Gastrocnemius medialis (tissue), 4 donors: ENCODE measurements at regions not wholly inside any gene's neighbourhood (a gene's known extent, or its start where the extent isn't known, plus 50 kb on each side); places are given as distances from the start of the nearest gene placed in this dataset.

Source experiments
- ATAC-seq, 2 donors: fragments of 150-250 bp; one replicate each; pipeline ENCODE4 v1.9.1; 2016
- DNase-seq, 2 donors: peaks; one replicate each; pipeline ENCODE4 v3.0.0-alpha.2; 2019
- H3K27ac ChIP-seq, 4 donors: fragments of 200-600 bp; sonication (generic); 1 replicate in 1 of 4; 2 replicates in 3 of 4; pipeline ENCODE4 v1.5.1; 2016 to 2018; ENCODE audit warnings: mild to moderate bottlenecking in 2 of 4, moderate library complexity in 1 of 4
- H3K27me3 ChIP-seq, 3 donors: fragments of 200-600 bp; sonication (generic) in 2 of 3; 1 replicate in 1 of 3; 2 replicates in 2 of 3; pipeline versions ENCODE4 v1.5.1 to v1.6.0; 2016 to 2019; ENCODE audit warnings: mild to moderate bottlenecking in 1 of 3, moderate library complexity in 1 of 3
- H3K36me3 ChIP-seq, 2 donors: fragments of 200-600 bp; sonication (generic) in 1 of 2; one replicate each; pipeline ENCODE4 v1.5.1; 2017 to 2018
- H3K4me1 ChIP-seq, 2 donors: fragments of 200-600 bp; sonication (generic) in 1 of 2; one replicate each; pipeline ENCODE4 v1.5.1; 2016 to 2017; ENCODE audit warnings: mild to moderate bottlenecking in 2 of 2
- H3K4me3 ChIP-seq, 4 donors: fragments of 200-600 bp; sonication (generic) in 3 of 4; 1 replicate in 1 of 4; 2 replicates in 3 of 4; pipeline ENCODE4 v1.5.1; 2016 to 2019; ENCODE audit warnings: mild to moderate bottlenecking in 2 of 4
- H3K9me3 ChIP-seq, 3 donors: fragments of 200-600 bp; sonication (generic) in 2 of 3; 1 replicate in 1 of 3; 2 replicates in 2 of 3; pipeline ENCODE4 v1.5.1; 2016 to 2019
- POLR2A ChIP-seq, 2 donors: fragments of 450-650 bp; IDR thresholded peaks; one replicate each; pipeline ENCODE4 v1.6.1; 2017; ENCODE audit warnings: antibody characterized with exemption in 2 of 2, mild to moderate bottlenecking in 2 of 2, moderate library complexity in 2 of 2
- in situ Hi-C, 4 donors: fragments of 200-750 bp; cut with MboI; loops; one replicate each; pipeline versions ENCODE4 v1.15.0 to v1.8.0; 2017; ENCODE audit warnings: low sequenced_read_pairs in 4 of 4
- intact Hi-C: fragments of 100-400 bp; cut with DNase I; formaldehyde crosslinking; loops from one replicate; pipeline ENCODE4 v1.15.1; 2023; ENCODE audit warnings: low total_unique reads
- TF ChIP-seq, protein P1 (sequence below), 5 experiments: fragments of 450-650 bp in 3 of 5; fragments of 200-600 bp in 2 of 5; sonication (generic) in 2 of 5; IDR thresholded peaks in 4 of 5; conservative IDR thresholded peaks in 1 of 5; 1 replicate in 4 of 5; 2 replicates in 1 of 5; pipeline ENCODE4 v1.5.1; 2016 to 2019; ENCODE audit warnings: antibody characterized with exemption in 5 of 5, mild to moderate bottlenecking in 3 of 5, moderate library complexity in 3 of 5

DNA sequence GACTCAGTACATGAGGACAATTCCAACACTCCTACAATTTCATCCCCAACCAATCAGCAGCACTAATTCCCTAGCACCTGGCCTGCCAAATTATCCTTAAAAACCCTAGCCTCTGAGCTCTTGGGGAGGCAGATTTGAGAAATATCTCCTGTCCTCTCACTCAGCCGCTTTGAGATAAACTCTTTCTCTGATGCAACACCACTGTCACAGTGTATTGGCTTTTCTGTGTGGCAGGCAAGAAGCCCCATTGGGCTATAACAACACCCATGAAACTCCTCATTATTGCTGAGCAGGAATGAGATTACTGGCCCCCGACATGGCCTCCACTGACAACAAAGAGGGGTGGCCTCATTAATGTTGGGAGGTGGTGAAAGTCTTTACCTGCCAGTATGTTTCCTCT, 515.5 kb downstream of the HACE1 start:
- no peak overlapping the region for H3K4me3 ChIP-seq
- no peaks in the 10 kb centered on the region for H3K36me3 ChIP-seq
- H3K9me3 ChIP-seq, result no peaks in the 10 kb centered on the region
- H3K27ac ChIP-seq, result no peak overlapping the region
- intact Hi-C loops (no loop called here), in situ Hi-C loops (no loop called here)
- ATAC-seq, result no peak
- no peaks in the 10 kb centered on the region for H3K27me3 ChIP-seq
- no peak for TF ChIP-seq POLR2A (IDR thresholded peaks at IDR 0.05)
- no peaks in the 10 kb centered on the region for H3K4me1 ChIP-seq
- DNase-seq, result no peak

- TF ChIP-seq, protein P1, sequence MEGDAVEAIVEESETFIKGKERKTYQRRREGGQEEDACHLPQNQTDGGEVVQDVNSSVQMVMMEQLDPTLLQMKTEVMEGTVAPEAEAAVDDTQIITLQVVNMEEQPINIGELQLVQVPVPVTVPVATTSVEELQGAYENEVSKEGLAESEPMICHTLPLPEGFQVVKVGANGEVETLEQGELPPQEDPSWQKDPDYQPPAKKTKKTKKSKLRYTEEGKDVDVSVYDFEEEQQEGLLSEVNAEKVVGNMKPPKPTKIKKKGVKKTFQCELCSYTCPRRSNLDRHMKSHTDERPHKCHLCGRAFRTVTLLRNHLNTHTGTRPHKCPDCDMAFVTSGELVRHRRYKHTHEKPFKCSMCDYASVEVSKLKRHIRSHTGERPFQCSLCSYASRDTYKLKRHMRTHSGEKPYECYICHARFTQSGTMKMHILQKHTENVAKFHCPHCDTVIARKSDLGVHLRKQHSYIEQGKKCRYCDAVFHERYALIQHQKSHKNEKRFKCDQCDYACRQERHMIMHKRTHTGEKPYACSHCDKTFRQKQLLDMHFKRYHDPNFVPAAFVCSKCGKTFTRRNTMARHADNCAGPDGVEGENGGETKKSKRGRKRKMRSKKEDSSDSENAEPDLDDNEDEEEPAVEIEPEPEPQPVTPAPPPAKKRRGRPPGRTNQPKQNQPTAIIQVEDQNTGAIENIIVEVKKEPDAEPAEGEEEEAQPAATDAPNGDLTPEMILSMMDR (IDR thresholded peaks at IDR 0.05 in 4 of 5, conservative IDR thresholded peaks at IDR 0.05 in 1 of 5), result no peak
- intact Hi-C loops, result no loop called here
- H3K36me3 ChIP-seq, result no peaks in the 10 kb centered on the region
- H3K27me3 ChIP-seq, result no peaks in the 10 kb centered on the region
- ATAC-seq (no peak), DNase-seq (no peak)
- H3K27ac ChIP-seq, result no peak overlapping the region
- no peaks in the 10 kb centered on the region for H3K9me3 ChIP-seq
- no peaks in the 10 kb centered on the region for H3K4me1 ChIP-seq
- in situ Hi-C loops, result no loop called here
- no peak overlapping the region for H3K4me3 ChIP-seq
Measured at GRCh38 chr6:104332364-104332763, 527.4 kb downstream of the HACE1 start.

- Histone ChIP-seq H3K4me1 (no peaks in the 10 kb centered on the region), H3K27me3 (no peaks in the 10 kb centered on the region), H3K9me3 (no peaks in the 10 kb centered on the region), H3K27ac (no peak overlapping the region), H3K4me3 (no peak overlapping the region), H3K36me3 (no peaks in the 10 kb centered on the region)
- no peak for ATAC-seq
- in situ Hi-C loops (no loop called here), intact Hi-C loops (no loop called here)
- TF ChIP-seq, protein P1 (IDR thresholded peaks at IDR 0.05 in 4 of 5, conservative IDR thresholded peaks at IDR 0.05 in 1 of 5), result no peak
- no peak for TF ChIP-seq POLR2A (IDR thresholded peaks at IDR 0.05)
- DNase-seq, result no peak
Measured at GRCh38 chr6:104326173-104327001, 533.3 kb downstream of the HACE1 start.

GRCh38 chr6:104325341-104326172, 534.2 kb downstream of the HACE1 start:
- H3K4me3 ChIP-seq, result no peak overlapping the region
- no peaks in the 10 kb centered on the region for H3K36me3 ChIP-seq
- no peaks in the 10 kb centered on the region for H3K9me3 ChIP-seq
- TF ChIP-seq POLR2A (IDR thresholded peaks at IDR 0.05), result no peak
- TF ChIP-seq, protein P1 (IDR thresholded peaks at IDR 0.05 in 4 of 5, conservative IDR thresholded peaks at IDR 0.05 in 1 of 5), result peak in 1 of 5 experiments; percentile 22
- H3K4me1 ChIP-seq, result no peaks in the 10 kb centered on the region
- DNase-seq (no peak), ATAC-seq (no peak)
- intact Hi-C loops (no loop called here), in situ Hi-C loops (no loop called here)
- no peak overlapping the region for H3K27ac ChIP-seq
- no peaks in the 10 kb centered on the region for H3K27me3 ChIP-seq

GRCh38 chr6:104324301-104324700, 535.4 kb downstream of the HACE1 start:
- H3K4me3 ChIP-seq, result no peak overlapping the region
- DNase-seq, result no peak
- no peaks in the 10 kb centered on the region for H3K27me3 ChIP-seq
- H3K27ac ChIP-seq, result no peak overlapping the region
- no peaks in the 10 kb centered on the region for H3K9me3 ChIP-seq
- TF ChIP-seq, protein P1 (IDR thresholded peaks at IDR 0.05 in 4 of 5, conservative IDR thresholded peaks at IDR 0.05 in 1 of 5), result no peak
- no peak for TF ChIP-seq POLR2A (IDR thresholded peaks at IDR 0.05)
- no peak for ATAC-seq
- intact Hi-C loops (no loop called here), in situ Hi-C loops (no loop called here)
- H3K4me1 ChIP-seq, result no peaks in the 10 kb centered on the region
- no peaks in the 10 kb centered on the region for H3K36me3 ChIP-seq
